HG03520 (cell line): ENCODE measurements at regions not wholly inside any gene's neighbourhood (a gene's known extent, or its start where the extent isn't known, plus 50 kb on each side); places are given as distances from the start of the nearest gene placed in this dataset.

Experiments used
- ATAC-seq: cut with Tn5 transposase; IDR thresholded peaks from one replicate; pipeline ENCODE4 v1.9.1; 2021; ENCODE audit warnings: mild to moderate bottlenecking, moderate library complexity; ENCODE audit not compliant: unreplicated experiment

DNA sequence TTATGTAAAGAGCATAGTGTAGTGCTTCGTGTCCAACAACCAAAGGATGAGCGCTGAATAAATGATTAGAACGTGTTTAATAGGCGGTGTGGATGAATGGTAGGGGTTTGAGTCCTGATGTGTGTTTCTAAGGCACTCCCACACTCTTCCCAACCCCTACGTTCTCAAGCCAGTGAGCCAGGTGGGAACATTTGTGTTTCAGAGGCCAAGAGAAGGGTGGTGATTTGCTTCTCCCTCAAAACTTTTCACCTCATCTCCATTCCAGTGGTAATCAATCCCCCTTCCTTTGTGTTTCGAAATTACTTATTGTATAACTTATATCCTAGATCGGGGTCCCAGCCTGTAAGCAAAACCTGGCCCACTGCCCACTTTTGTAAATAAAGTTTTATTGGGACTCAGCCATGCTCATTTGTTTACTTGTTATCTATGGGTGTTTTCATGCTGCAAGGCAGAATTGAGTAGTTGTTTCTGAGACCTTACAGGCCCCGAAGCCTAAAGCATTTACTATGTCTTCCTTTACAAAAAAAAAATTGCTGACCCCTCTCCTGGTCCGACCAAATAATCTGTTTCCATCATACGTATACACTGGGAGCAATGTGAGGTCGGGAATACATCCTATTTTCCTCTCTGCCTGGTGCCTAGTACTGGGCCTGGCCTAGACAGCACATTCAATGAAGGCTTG, 150.8 kb upstream of the MYCN start:
- ATAC-seq: no peak

DNA sequence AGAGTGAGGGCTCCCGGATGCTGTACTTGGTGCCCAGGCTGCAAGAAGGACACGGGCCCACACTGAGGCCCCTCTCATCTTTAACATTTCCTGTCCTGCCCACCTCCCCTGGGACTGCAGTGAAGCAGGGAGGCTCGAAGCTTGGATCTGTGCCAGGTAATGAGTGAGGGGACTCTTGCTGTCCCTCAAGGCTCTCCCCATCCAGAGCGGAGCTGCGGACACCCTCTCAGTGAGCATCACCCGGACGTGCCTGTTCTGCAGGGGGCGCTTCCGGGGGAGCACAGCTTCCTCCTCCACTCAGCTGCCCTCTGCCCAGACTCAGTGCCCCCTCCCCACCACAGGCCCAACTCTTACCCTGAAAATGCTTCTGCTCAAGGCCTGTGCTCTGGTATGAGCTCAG, 150.0 kb upstream of the MYCN start:
- no peak for ATAC-seq

DNA sequence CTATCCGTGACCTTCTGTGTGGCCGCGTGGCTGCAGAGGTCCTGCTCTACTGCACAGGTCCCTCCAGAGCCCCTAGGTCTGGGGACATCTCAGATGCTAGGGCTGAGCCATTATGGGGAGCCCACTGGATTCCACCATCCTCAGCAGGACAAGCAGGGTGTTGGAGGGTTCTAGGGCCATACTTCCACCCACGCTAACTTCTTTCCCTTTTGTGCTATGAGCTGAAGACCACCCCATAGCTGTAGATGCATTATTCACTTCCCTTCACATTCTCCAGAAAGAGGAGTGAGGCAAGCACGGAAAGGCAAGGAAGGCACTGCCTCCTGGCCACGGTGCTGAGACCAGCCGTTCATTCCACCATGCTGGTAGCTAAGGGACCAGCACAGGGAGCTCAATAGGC, 149.5 kb upstream of the MYCN start:
- ATAC-seq: no peak

DNA sequence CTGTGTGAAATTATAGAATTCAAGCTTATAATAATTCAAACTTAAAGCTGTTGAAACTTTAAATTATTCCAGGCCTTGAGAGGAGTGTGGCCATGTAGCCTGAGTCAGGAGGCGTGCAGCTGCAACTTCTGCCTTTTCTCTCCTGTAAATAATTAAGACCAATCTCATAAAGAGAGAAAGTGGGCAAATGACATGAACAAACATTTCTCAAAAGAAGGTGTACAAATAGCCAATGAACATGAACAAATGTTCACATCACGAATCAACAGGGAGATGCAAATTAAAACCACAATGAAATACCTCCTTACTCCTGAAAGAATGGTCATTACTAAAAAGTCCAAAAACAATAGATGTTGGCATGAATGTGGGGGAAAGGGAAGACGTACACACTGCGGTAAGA, 149.1 kb upstream of the MYCN start:
- ATAC-seq: no peak

DNA sequence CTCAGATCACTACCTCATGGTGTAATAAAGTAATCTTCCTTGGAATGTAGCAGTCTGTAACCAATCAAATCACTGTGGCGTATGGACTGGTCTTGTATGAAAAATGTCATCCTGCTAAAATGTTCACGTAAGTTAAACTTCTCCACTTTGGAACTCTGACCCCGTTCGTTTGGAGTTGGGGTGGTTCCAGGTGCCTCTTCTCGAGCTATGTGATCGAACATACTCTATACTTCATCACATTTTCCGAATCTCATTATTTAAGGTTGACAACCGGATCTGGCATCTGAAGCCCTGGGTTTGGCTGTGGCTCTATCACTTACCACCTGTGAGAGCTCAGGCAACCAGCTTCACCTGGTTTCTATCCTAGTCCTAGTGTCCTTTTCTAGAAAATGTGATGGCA, 148.0 kb upstream of the MYCN start:
- no peak for ATAC-seq

- ATAC-seq: no peak
Observed at GRCh38 chr2:15793078-15793913, 147.1 kb upstream of the MYCN start.

GRCh38 chr2:15793978-15794377, 146.4 kb upstream of the MYCN start:
- ATAC-seq: no peak

- no peak for ATAC-seq
Observed at GRCh38 chr2:15794608-15795134, 145.7 kb upstream of the MYCN start.

DNA sequence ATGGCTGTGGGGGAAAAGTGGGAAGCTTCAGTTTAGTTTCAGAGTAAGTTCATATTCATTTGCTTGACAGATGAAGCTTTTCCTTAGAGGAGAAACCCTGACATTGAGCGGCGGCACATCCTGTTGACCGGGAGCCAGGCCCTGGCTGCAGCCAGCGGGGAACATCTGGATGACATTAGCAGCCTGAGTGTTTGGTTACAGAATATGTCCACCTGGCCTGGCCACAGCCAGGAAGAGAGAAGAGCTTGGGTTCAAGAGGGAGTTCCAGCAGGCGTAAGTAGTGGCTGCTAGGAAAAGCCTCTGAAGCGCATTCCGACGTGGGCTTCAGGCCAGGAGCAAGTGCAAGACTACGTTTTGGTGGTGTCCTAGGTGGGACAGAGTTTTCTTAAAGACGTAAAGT, 144.9 kb upstream of the MYCN start:
- no peak for ATAC-seq

GRCh38 chr2:15796167-15796942, 144.0 kb upstream of the MYCN start:
- no peak for ATAC-seq

GRCh38 chr2:15797231-15797938, 143.0 kb upstream of the MYCN start:
- no peak for ATAC-seq

DNA sequence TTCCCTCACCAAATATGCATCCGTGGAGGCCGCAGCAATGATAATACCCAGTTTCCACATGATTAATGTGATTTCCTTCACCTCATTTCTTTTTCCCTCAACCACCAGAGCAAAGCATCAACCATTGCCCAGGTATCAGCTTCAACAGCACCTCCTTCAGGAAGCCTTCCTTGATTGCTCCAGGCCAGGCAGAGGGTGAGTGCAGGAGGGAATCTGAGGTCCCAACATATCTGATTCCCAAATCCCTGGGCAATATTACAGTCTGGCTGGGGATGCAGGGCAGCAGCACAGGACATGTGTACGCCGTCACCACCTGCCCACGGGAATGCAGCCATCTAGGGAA, 142.4 kb upstream of the MYCN start:
- no peak for ATAC-seq

DNA sequence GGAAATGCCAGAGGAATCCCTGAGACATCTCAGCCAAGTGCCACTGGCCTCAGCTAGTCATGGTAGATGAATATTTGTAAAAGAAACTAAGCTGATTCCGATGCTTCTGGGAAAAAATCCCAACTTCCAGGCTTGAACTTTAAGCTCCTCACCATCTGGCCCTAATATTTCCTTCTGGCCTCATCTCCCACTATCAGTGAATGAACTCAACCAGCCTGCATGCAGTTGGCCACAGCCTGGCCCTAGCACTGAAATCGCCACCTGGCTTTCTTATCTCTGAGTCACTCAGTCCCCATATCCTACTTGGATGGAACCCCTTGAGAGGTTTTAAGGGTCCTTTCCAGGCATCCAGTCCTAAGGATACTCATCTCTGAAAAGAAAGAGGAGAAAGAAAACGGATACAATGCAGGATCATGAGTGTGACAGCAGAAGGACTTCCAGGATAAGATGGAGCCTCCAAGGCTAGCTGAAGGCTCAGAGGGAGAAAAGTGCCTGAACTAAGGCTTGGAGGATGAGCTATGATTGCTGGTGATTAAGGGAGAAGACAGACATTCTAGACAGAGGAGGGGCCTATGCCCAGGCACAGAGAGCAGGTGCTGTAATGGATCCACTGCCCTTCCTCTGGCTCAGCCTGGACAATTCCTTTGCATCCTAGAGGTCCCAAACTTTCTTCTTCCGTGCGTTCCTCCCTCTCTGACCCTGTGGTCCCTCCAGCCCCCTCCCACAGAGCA, 141.5 kb upstream of the MYCN start:
- no peak for ATAC-seq

DNA sequence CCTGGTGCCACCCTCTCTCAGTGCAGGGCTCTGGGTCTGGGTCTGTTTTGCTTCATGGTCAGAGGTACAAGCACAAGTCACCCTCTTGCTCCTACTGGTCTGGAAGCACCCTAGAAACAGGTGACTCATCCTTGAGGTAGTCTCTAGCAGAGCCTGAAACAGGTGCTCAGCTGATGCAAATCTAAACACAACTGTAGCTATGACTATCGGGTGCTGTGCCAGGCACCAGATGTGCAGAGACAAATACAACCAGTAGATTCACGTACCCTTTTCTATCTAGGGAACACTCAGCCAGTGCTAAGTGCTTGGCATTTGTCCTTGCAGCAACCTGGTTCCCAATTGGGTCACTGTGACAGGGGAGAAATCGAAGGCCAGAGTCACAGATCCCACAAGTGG, 140.9 kb upstream of the MYCN start:
- ATAC-seq: peak; percentile 68

GRCh38 chr2:15800495-15801329, 139.6 kb upstream of the MYCN start:
- no peak for ATAC-seq

DNA sequence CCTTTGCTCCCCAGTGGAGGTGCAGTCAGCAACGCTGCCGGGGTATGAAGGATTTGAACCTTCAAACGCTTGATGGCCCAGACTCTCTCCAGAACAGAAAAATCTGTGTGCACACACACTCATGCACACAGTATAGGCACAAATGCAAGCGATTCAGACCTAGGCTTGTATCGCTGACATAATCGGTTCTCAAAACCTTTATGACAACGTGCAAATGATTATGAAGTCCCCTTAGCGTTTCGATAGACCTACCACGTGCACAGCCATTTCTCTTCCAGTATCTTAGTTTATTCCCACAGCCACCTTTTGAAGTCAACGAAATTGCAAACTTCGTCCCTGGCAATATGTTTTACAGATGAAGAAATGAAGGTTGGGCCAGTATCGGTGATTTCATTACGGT, 138.9 kb upstream of the MYCN start:
- no peak for ATAC-seq

GRCh38 chr2:15801904-15802303, 138.4 kb upstream of the MYCN start:
- no peak for ATAC-seq

DNA sequence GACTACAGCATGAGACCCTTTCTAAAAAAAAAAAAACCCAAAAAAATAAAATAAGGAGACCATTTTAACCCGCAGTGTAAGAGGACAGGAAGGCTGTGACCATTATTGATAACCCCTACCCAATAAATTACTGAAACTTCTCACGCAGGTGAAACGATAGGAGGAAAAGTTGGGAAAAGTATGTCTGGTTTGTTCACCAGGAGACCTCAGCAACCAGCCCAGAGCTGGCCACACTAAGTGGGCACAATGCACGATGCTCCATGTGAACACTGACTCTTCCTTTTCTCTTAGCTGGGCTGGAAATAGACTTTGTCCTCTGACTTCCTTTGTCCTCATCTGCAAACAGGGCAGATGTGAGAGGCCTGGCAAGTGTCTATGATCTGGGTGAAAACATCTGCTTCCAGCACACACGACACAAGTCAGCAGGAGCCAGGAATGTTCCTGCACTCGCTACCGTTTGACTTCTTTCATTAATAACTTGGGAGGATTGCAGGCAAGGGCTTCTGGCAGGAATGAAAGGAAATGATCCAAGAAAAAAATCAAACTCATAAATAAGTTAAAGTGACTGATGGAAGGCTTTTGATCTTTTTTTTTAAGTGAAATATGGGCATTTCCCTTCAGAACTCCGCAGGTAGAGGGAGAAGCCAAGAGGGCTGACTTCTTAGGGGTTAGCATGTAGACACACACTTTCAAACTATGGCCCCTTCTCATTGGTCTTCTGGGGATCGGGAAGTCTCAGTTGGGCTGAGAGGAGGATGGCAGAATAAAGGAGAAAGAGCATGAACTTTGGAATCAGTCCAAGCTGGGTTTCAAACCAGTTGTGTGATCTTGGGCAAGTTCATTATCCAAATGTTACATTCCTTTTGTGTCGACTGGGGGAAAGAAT, 137.4 kb upstream of the MYCN start:
- ATAC-seq: no peak
